ENCODE measurements at regions not wholly inside any gene's neighbourhood (a gene's known extent, or its start where the extent isn't known, plus 50 kb on each side); places are given as distances from the start of the nearest gene placed in this dataset.

DNA sequence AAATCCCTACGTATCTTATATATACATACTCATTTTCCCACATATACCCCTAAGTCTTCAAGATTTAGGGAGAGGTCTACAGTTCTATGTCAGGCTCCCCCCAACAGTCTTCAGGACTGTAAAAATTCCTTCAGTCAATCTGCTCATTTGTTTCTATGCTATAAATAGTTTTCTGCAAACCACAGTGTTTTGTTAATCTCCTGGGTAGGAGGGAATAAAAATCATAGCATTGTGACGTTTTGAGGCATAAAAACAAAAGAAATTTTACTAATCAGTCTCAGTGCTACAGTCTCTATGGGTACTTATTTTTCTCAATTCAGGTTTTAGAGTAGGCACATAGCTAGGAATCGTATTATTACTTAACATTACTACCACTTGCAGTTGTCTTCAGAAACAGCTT is 552.8 kb upstream of the LRRC4C start:
- H3K4me3 ChIP-seq (ENCODE audit: low read depth, low read length) = no peak overlapping the region
- TF ChIP-seq, protein P1, sequence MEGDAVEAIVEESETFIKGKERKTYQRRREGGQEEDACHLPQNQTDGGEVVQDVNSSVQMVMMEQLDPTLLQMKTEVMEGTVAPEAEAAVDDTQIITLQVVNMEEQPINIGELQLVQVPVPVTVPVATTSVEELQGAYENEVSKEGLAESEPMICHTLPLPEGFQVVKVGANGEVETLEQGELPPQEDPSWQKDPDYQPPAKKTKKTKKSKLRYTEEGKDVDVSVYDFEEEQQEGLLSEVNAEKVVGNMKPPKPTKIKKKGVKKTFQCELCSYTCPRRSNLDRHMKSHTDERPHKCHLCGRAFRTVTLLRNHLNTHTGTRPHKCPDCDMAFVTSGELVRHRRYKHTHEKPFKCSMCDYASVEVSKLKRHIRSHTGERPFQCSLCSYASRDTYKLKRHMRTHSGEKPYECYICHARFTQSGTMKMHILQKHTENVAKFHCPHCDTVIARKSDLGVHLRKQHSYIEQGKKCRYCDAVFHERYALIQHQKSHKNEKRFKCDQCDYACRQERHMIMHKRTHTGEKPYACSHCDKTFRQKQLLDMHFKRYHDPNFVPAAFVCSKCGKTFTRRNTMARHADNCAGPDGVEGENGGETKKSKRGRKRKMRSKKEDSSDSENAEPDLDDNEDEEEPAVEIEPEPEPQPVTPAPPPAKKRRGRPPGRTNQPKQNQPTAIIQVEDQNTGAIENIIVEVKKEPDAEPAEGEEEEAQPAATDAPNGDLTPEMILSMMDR (conservative IDR thresholded peaks at IDR 0.05; ENCODE audit: low read depth, low read length) = no peak

DNA sequence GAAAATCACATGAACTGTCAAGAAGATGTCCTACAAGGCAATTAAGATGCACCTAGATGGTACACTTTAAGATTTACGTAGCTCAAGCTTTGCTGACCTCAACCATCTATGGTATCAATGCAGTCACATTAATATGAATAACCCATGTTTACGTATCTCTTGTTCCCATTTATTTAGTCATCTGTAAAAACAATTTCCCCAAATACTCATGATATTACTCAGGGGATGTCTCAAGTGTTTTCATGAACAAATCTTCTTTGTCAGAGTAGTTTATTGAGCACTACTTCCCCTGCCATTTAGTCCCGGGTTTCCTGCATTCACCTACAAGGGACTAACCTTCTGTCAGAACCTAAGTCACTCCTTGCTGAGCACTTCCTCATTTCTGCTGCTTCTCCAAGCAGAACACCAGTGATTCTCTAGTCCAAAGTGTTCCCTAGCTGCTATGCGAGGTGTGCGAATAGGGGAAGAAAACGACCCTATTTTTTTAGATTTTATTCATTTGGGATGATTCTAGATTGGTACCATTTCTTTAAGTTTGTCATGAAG is 554.3 kb upstream of the LRRC4C start:
- TF ChIP-seq, protein P1 (conservative IDR thresholded peaks at IDR 0.05; ENCODE audit: low read depth, low read length) = no peak
- no peak overlapping the region for H3K4me3 ChIP-seq (ENCODE audit: low read depth, low read length)
- no peak for DNase-seq (ENCODE audit: low read depth)

More for the DNA sequence above, 552.8 kb upstream of the LRRC4C start:
- DNase-seq (ENCODE audit: low read depth) = no peak

DNA sequence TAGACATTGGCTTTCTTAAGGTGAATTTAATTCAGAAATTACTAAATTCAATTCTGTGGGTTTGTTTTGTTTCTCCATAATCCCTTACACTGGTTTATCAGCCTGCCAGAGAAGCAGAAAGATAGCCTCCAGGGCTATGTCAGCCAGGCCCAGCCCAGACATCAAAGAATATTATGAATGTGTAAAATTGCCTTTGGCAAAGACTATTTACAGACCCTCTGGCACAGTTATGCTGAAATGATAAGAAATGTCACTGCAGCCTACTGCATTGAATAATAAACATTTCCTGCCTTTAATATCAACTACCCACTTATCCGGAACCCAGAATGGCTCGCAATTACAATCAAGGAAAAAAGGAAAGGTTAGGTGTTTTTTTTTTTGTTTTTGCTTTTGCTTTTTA is 562.5 kb upstream of the LRRC4C start:
- H3K4me3 ChIP-seq (ENCODE audit: low read depth, low read length) = no peak overlapping the region
- no peak for DNase-seq (ENCODE audit: low read depth)
- TF ChIP-seq, protein P1 (conservative IDR thresholded peaks at IDR 0.05; ENCODE audit: low read depth, low read length) = no peak

DNA sequence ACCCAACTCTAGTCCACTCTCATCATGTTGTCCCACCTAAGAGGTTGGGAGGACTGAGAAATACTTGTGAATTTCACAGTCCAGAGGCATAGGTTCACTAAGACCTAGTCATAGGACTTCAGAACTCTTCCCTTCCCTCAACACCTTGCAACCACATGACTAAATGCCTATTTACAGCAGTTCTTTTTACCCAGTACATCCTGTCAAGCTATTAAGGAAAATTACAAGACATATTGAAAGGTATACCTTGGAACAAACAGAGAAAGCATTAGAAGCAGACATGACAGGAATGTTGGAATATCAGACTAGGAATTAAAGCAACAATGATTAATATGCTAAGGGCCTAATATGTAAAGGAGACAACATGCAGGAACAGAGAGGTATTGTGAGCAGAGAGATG is 563.8 kb upstream of the LRRC4C start:
- DNase-seq (ENCODE audit: low read depth) = no peak
- H3K4me3 ChIP-seq (ENCODE audit: low read depth, low read length) = no peak overlapping the region
- TF ChIP-seq, protein P1 (conservative IDR thresholded peaks at IDR 0.05; ENCODE audit: low read depth, low read length) = no peak

DNA sequence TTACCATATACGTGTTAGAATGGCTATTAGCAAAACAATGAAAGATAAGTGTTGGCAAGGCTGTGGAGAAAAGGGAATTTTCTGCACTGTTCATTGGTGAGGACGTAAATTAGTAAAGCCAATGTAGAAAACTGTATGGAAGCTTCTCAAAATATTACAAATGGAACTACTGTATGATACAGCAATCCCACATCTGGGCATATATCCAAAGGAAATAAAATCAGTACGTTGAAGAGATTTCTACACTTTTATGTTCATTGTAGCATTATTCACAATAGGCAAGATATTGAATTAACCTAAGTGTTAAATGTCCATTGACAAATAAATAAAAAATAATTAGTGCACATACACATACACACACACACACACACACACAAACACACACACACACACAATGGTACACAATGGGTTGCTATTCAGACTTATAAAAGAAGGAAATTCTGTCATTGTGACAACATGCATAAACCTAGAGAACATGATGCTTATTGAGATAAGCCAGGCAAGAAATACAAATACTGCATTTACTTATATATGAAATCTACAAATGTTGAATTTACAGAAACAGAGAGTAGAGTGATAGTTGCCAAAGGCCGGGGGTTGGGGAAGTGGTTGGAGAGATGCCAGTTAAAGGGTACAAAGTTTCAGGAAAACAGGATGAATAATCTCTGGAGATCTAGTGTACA is 565.8 kb upstream of the LRRC4C start:
- no peak overlapping the region for H3K4me3 ChIP-seq (ENCODE audit: low read depth, low read length)
- TF ChIP-seq, protein P1 (conservative IDR thresholded peaks at IDR 0.05; ENCODE audit: low read depth, low read length) = no peak
- peak; percentile 2 for DNase-seq (ENCODE audit: low read depth)

DNA sequence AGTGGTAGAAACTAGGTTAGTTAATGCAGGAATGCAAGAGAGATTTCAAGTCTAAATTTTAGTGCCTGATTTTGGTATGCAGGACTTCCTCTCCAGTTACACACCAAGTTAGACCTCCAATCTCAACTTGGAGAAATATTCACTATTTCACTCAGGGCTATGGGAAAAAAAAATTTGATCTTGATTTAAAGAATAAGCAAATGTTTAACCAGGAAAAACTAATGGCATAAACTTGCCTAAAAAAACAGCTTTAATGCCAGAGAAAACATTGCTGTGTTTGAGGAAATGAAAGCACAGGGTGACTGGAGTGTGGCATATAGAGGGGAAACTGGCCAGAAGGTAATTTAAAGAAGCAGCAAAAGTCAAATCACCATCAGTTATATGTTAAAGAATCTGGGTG is 575.4 kb upstream of the LRRC4C start:
- DNase-seq (ENCODE audit: low read depth) = no peak
- H3K4me3 ChIP-seq (ENCODE audit: low read depth, low read length) = no peak overlapping the region
- TF ChIP-seq, protein P1 (conservative IDR thresholded peaks at IDR 0.05; ENCODE audit: low read depth, low read length) = no peak

DNA sequence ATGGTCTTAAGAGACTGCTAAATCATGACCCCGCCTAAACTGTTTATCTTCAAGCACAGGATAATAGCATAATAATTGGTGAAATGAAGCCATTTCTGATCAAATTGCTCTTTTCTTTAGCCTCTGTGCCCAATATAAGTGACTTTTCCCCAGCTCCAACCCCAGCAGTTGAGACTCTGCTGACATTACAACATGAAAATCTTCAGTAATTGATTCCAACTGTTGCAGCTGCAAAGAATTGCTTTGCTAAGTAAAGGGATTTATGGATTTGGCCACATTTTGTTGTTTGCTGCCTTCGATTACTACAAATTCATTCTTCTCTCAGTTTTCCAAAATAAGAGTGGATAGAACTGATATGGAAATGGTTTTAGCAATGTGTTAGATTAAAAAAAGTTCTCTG is 576.7 kb upstream of the LRRC4C start:
- TF ChIP-seq, protein P1 (conservative IDR thresholded peaks at IDR 0.05; ENCODE audit: low read depth, low read length) = no peak
- no peak for DNase-seq (ENCODE audit: low read depth)
- no peak overlapping the region for H3K4me3 ChIP-seq (ENCODE audit: low read depth, low read length)
